ENCODE measurements at regions not wholly inside any gene's neighbourhood (a gene's known extent, or its start where the extent isn't known, plus 50 kb on each side); places are given as distances from the start of the nearest gene placed in this dataset.

- no peak overlapping the region for H3K27ac Mint-ChIP-seq (ENCODE audit: unreplicated experiment)
- no peaks in the 10 kb centered on the region for H3K36me3 Mint-ChIP-seq (ENCODE audit: unreplicated experiment)
Measured at GRCh38 chr2:236685361-236685760, 115.7 kb downstream of the ACKR3 start.

GRCh38 chr2:236685979-236686520 lies 116.4 kb downstream of the ACKR3 start:
- no peaks in the 10 kb centered on the region for H3K36me3 Mint-ChIP-seq (ENCODE audit: unreplicated experiment)
- no peak overlapping the region for H3K4me3 Mint-ChIP-seq (ENCODE audit: unreplicated experiment)
- H3K27me3 Mint-ChIP-seq (ENCODE audit: unreplicated experiment) = no peaks in the 10 kb centered on the region
- peaks cover 32% of the 10 kb centered on the region for H3K4me1 Mint-ChIP-seq (ENCODE audit: unreplicated experiment)
- H3K27ac Mint-ChIP-seq (ENCODE audit: unreplicated experiment) = no peak overlapping the region
- TF ChIP-seq, protein P1, sequence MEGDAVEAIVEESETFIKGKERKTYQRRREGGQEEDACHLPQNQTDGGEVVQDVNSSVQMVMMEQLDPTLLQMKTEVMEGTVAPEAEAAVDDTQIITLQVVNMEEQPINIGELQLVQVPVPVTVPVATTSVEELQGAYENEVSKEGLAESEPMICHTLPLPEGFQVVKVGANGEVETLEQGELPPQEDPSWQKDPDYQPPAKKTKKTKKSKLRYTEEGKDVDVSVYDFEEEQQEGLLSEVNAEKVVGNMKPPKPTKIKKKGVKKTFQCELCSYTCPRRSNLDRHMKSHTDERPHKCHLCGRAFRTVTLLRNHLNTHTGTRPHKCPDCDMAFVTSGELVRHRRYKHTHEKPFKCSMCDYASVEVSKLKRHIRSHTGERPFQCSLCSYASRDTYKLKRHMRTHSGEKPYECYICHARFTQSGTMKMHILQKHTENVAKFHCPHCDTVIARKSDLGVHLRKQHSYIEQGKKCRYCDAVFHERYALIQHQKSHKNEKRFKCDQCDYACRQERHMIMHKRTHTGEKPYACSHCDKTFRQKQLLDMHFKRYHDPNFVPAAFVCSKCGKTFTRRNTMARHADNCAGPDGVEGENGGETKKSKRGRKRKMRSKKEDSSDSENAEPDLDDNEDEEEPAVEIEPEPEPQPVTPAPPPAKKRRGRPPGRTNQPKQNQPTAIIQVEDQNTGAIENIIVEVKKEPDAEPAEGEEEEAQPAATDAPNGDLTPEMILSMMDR (IDR thresholded peaks at IDR 0.05) = no peak
- DNase-seq (ENCODE audit: extremely low spot score, unreplicated experiment) = no peak
- no peaks in the 10 kb centered on the region for H3K9me3 Mint-ChIP-seq (ENCODE audit: unreplicated experiment)

More at GRCh38 chr2:236685361-236685760, 115.7 kb downstream of the ACKR3 start:
- H3K4me1 Mint-ChIP-seq (ENCODE audit: unreplicated experiment) = peaks cover 32% of the 10 kb centered on the region
- no peak overlapping the region for H3K4me3 Mint-ChIP-seq (ENCODE audit: unreplicated experiment)
- no peaks in the 10 kb centered on the region for H3K27me3 Mint-ChIP-seq (ENCODE audit: unreplicated experiment)
- H3K9me3 Mint-ChIP-seq (ENCODE audit: unreplicated experiment) = no peaks in the 10 kb centered on the region
- DNase-seq (ENCODE audit: extremely low spot score, unreplicated experiment) = no peak
- TF ChIP-seq, protein P1 (IDR thresholded peaks at IDR 0.05) = no peak

DNA sequence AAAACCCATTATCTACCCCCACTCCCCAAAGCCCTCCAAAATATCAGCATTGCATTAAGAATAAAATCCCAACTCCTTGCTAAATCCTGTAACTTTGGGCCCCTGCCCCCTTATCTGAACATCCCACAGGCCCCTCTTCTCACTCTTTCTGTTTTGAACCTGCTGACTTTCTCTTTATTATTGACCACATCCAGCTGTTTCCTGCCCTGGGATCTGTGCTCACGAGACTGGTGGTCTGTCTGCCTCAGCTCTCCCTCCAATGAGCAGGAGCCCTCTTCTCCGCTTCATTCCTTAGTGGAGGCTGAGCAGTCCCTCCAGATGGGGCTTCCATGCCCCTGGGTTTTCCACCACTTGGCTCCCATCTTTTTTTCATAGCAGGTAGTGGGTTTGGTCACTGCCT lies 116.9 kb downstream of the ACKR3 start:
- no peaks in the 10 kb centered on the region for H3K9me3 Mint-ChIP-seq (ENCODE audit: unreplicated experiment)
- H3K27ac Mint-ChIP-seq (ENCODE audit: unreplicated experiment) = no peak overlapping the region
- no peaks in the 10 kb centered on the region for H3K36me3 Mint-ChIP-seq (ENCODE audit: unreplicated experiment)
- no peak for DNase-seq (ENCODE audit: extremely low spot score, unreplicated experiment)
- no peaks in the 10 kb centered on the region for H3K27me3 Mint-ChIP-seq (ENCODE audit: unreplicated experiment)
- peaks cover 35% of the 10 kb centered on the region for H3K4me1 Mint-ChIP-seq (ENCODE audit: unreplicated experiment)
- H3K4me3 Mint-ChIP-seq (ENCODE audit: unreplicated experiment) = no peak overlapping the region
- TF ChIP-seq, protein P1 (IDR thresholded peaks at IDR 0.05) = no peak

DNA sequence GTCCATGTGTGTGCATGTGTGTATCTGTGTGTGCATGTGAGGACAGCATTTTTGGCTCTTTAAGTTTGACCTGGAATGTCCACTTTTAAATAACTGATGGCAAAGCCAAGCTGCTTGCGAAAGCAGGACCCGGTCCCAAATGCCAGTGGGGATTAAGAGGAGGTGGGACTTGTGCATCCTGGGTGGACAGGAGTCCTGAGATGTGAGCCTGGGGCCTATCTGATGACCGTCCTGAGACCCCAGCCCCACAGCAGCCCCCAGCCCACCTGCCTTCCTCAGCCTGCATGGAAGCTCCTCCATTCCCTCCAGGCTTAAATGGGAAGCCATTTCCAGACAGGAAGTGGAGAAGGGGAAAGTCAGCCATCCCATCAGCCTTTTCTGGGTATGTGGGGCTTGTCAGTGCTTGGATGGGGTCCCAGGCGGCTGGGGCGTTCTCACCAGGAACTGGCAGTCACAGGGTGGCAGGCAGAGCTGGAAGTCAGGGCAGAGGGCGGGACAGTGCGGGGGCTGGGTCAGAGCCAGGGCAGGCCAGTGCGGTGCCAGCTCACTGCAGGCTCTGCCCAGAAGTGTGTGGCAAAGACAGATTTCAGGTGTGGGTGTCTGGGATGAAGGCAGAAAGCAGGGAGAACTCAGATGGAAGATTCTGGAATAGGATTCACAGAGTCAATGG lies 117.8 kb downstream of the ACKR3 start:
- Mint-ChIP-seq H3K4me3 (ENCODE audit: unreplicated experiment) (no peak overlapping the region), H3K27me3 (ENCODE audit: unreplicated experiment) (no peaks in the 10 kb centered on the region), H3K4me1 (ENCODE audit: unreplicated experiment) (peaks cover 43% of the 10 kb centered on the region), H3K27ac (ENCODE audit: unreplicated experiment) (no peak overlapping the region), H3K36me3 (ENCODE audit: unreplicated experiment) (no peaks in the 10 kb centered on the region), H3K9me3 (ENCODE audit: unreplicated experiment) (no peaks in the 10 kb centered on the region)
- TF ChIP-seq, protein P1 (IDR thresholded peaks at IDR 0.05) = no peak
- DNase-seq (ENCODE audit: extremely low spot score, unreplicated experiment) = no peak

- no peak for DNase-seq (ENCODE audit: extremely low spot score, unreplicated experiment)
- Mint-ChIP-seq H3K9me3 (ENCODE audit: unreplicated experiment) (no peaks in the 10 kb centered on the region), H3K4me3 (ENCODE audit: unreplicated experiment) (no peak overlapping the region), H3K4me1 (ENCODE audit: unreplicated experiment) (peaks cover 43% of the 10 kb centered on the region), H3K36me3 (ENCODE audit: unreplicated experiment) (no peaks in the 10 kb centered on the region), H3K27ac (ENCODE audit: unreplicated experiment) (no peak overlapping the region), H3K27me3 (ENCODE audit: unreplicated experiment) (no peaks in the 10 kb centered on the region)
- TF ChIP-seq, protein P1 (IDR thresholded peaks at IDR 0.05) = no peak
Measured at GRCh38 chr2:236688157-236688556, 118.5 kb downstream of the ACKR3 start.

Data from osteocyte (in vitro differentiated cells).